Gastroesophageal sphincter (tissue), 4 donors: ENCODE measurements at regions not wholly inside any gene's neighbourhood (a gene's known extent, or its start where the extent isn't known, plus 50 kb on each side); places are given as distances from the start of the nearest gene placed in this dataset.

ENCODE experiments used
- ATAC-seq: fragments of 150-250 bp; one replicate; pipeline ENCODE4 v1.9.1; 2016; ENCODE audit warnings: mild to moderate bottlenecking, moderate library complexity
- H3K27ac ChIP-seq, 4 donors: fragments of 200-600 bp; sonication (generic) in 3 of 4; 1 replicate in 3 of 4; 2 replicates in 1 of 4; pipeline ENCODE4 v1.5.1; 2016 to 2019
- H3K27me3 ChIP-seq: fragments of 200-600 bp; sonication (generic); one replicate; pipeline ENCODE4 v1.5.1; 2019
- H3K36me3 ChIP-seq, 2 donors: fragments of 200-600 bp; sonication (generic); one replicate each; pipeline ENCODE4 v1.5.1; 2019; ENCODE audit warnings: control low read depth in 1 of 2
- H3K4me1 ChIP-seq, 3 donors: fragments of 200-600 bp; sonication (generic); 1 replicate in 2 of 3; 2 replicates in 1 of 3; pipeline ENCODE4 v1.5.1; 2016 to 2019; ENCODE audit warnings: control low read depth in 2 of 3
- H3K4me3 ChIP-seq, 2 donors: fragments of 200-600 bp; sonication (generic); one replicate each; pipeline ENCODE4 v1.5.1; 2019; ENCODE audit warnings: mild to moderate bottlenecking in 1 of 2, moderate library complexity in 1 of 2
- H3K9me3 ChIP-seq, 3 donors: fragments of 200-600 bp; sonication (generic); one replicate each; pipeline ENCODE4 v1.5.1; 2017 to 2019; ENCODE audit warnings: control low read depth in 2 of 3
- CTCF ChIP-seq, 4 experiments: fragments of 200-600 bp in 2 of 4; fragments of 450-650 bp in 2 of 4; sonication (generic) in 1 of 4; IDR thresholded peaks; one replicate each; pipeline ENCODE4 v1.5.1; 2017 to 2019; ENCODE audit warnings: antibody characterized with exemption in 4 of 4, mild to moderate bottlenecking in 2 of 4, moderate library complexity in 2 of 4
- EP300 ChIP-seq: sonication (generic); formaldehyde crosslinking; IDR thresholded peaks from one replicate; pipeline ENCODE4 v1.6.1; 2017; ENCODE audit warnings: antibody characterized with exemption, mild to moderate bottlenecking
- POLR2A ChIP-seq, 2 donors: fragments of 450-650 bp; IDR thresholded peaks; one replicate each; pipeline ENCODE4 v1.6.1; 2017; ENCODE audit warnings: antibody characterized with exemption in 2 of 2, mild to moderate bottlenecking in 2 of 2, moderate library complexity in 1 of 2
- POLR2AphosphoS5 ChIP-seq: sonication (generic); formaldehyde crosslinking; IDR thresholded peaks from one replicate; pipeline ENCODE4 v1.6.1; 2017; ENCODE audit warnings: antibody characterized with exemption
- WGBS, 2 donors: methylation state at CpG; one replicate each; pipeline ENCODE4 v1.1.5; 2018; ENCODE audit warnings: low coverage in 1 of 2; 5-methylcytosine and 5-hydroxymethylcytosine counted together

GRCh38 chr11:70018816-70019215 is 59.3 kb upstream of the ANO1 start:
- WGBS, 2 donors: no CpG with 5 or more reads among the region's 6 CpGs
- Histone ChIP-seq H3K36me3 (no peaks in the 10 kb centered on the region), H3K4me3 (no peak overlapping the region), H3K4me1 (no peaks in the 10 kb centered on the region), H3K27me3 (peaks cover 25% of the 10 kb centered on the region), H3K27ac (no peak overlapping the region), H3K9me3 (peaks cover 0 to 8% (median 0%) of the 10 kb centered on the region in 3 donors)
- TF ChIP-seq EP300: no peak
- TF ChIP-seq CTCF (IDR thresholded peaks at IDR 0.05): no peak
- TF ChIP-seq POLR2AphosphoS5: no peak
- TF ChIP-seq POLR2A (IDR thresholded peaks at IDR 0.05): no peak
- ATAC-seq: no peak

- Histone ChIP-seq H3K27ac (no peak overlapping the region), H3K4me3 (no peak overlapping the region), H3K9me3 (peaks cover 0 to 8% (median 0%) of the 10 kb centered on the region in 3 donors), H3K27me3 (peaks cover 25% of the 10 kb centered on the region), H3K36me3 (no peaks in the 10 kb centered on the region), H3K4me1 (no peaks in the 10 kb centered on the region)
- 61% methylated on average over 5 of the region's 8 CpGs; no CpG with 5 or more reads in 1 of the 2 donors for WGBS, 2 donors
- TF ChIP-seq CTCF (IDR thresholded peaks at IDR 0.05) (no peak), POLR2A (IDR thresholded peaks at IDR 0.05) (no peak), POLR2AphosphoS5 (no peak), EP300 (no peak)
- ATAC-seq: no peak
Observed at GRCh38 chr11:70019576-70020011, 58.5 kb upstream of the ANO1 start.

GRCh38 chr11:70020336-70021214 is 57.5 kb upstream of the ANO1 start:
- 86 to 88% methylated on average over 17 to 19 of the region's 24 CpGs for WGBS, 2 donors
- TF ChIP-seq CTCF (IDR thresholded peaks at IDR 0.05): no peak
- no peak for TF ChIP-seq EP300
- no peak for TF ChIP-seq POLR2A (IDR thresholded peaks at IDR 0.05)
- TF ChIP-seq POLR2AphosphoS5: no peak
- Histone ChIP-seq H3K4me3 (no peak overlapping the region), H3K27me3 (peaks cover 25% of the 10 kb centered on the region), H3K36me3 (no peaks in the 10 kb centered on the region), H3K27ac (no peak overlapping the region), H3K4me1 (no peaks in the 10 kb centered on the region), H3K9me3 (peaks cover 0 to 8% (median 0%) of the 10 kb centered on the region in 3 donors)
- ATAC-seq: peak; percentile 10

- Histone ChIP-seq H3K27me3 (peaks cover 20% of the 10 kb centered on the region), H3K4me3 (no peak overlapping the region), H3K9me3 (peaks cover 0 to 8% (median 0%) of the 10 kb centered on the region in 3 donors), H3K36me3 (no peaks in the 10 kb centered on the region), H3K4me1 (no peaks in the 10 kb centered on the region), H3K27ac (no peak overlapping the region)
- TF ChIP-seq POLR2A (IDR thresholded peaks at IDR 0.05): no peak
- TF ChIP-seq POLR2AphosphoS5: no peak
- TF ChIP-seq CTCF (IDR thresholded peaks at IDR 0.05): no peak
- no peak for TF ChIP-seq EP300
- 70% methylated on average over 6 to 7 of the region's 10 CpGs for WGBS, 2 donors
- ATAC-seq: no peak
Observed at GRCh38 chr11:70021586-70021985, 56.5 kb upstream of the ANO1 start.
